A673 (cell line): ENCODE measurements at regions not wholly inside any gene's neighbourhood (a gene's known extent, or its start where the extent isn't known, plus 50 kb on each side); places are given as distances from the start of the nearest gene placed in this dataset.

ENCODE experiments used
- BruUV-seq: library from RNA; stranded (reverse); fragments of 400-500 nt; replicated peaks from 2 replicates; lab custom pipeline; 2021; lab: Mats Ljungman, UMichigan
- CTCF ChIA-PET: fragments of 300-600 bp; sonication (Branson Sonifier 250); formaldehyde crosslinking; loops from one replicate; lab custom pipeline; 2022; ENCODE audit warnings: antibody characterized with exemption; lab: Charles Lee
- POLR2A ChIA-PET: fragments of 300-600 bp; sonication (Branson Sonifier 250); formaldehyde crosslinking; loops from one replicate; lab custom pipeline; 2022; ENCODE audit warnings: antibody characterized with exemption; ENCODE audit not compliant: low non-redundant PET; lab: Charles Lee
- DNase-seq: peaks from one replicate; pipeline ENCODE4 v3.0.0-alpha.2; 2015; ENCODE audit warnings: low spot score
- H3K27ac ChIP-seq: fragments of 200-600 bp; sonication (generic); 2 replicates; pipeline ENCODE4 v1.5.1; 2016; ENCODE audit warnings: mixed run types, low read depth, mild to moderate bottlenecking, mixed read lengths, antibody characterized with exemption, low read length; ENCODE audit not compliant: poor library complexity, severe bottlenecking
- H3K27me3 ChIP-seq: fragments of 200-600 bp; sonication (generic); replicated peaks from 2 replicates; pipeline ENCODE4 v1.6.1; 2017; ENCODE audit warnings: mixed run types, low read depth, mild to moderate bottlenecking, mixed read lengths, antibody characterized with exemption, low read length; ENCODE audit not compliant: insufficient read depth, poor library complexity
- H3K36me3 ChIP-seq: fragments of 200-600 bp; sonication (generic); 2 replicates; pipeline ENCODE4 v1.6.1; 2016; ENCODE audit warnings: mixed run types, mild to moderate bottlenecking, mixed read lengths, antibody characterized with exemption, low read length; ENCODE audit not compliant: insufficient read depth, poor library complexity, severe bottlenecking
- H3K4me1 ChIP-seq: fragments of 200-600 bp; sonication (generic); 2 replicates; pipeline ENCODE4 v1.6.1; 2017; ENCODE audit warnings: mixed run types, mild to moderate bottlenecking, mixed read lengths, antibody characterized with exemption, low read length; ENCODE audit not compliant: insufficient read depth, poor library complexity, severe bottlenecking
- H3K4me3 ChIP-seq: fragments of 200-600 bp; sonication (generic); 2 replicates; pipeline ENCODE4 v1.5.1; 2016; ENCODE audit warnings: low read depth, mixed run types, mild to moderate bottlenecking, mixed read lengths, low read length; ENCODE audit not compliant: poor library complexity, severe bottlenecking
- H3K9me3 ChIP-seq: fragments of 200-600 bp; sonication (generic); 2 replicates; pipeline ENCODE4 v1.6.1; 2016; ENCODE audit warnings: mixed run types, low read depth, mild to moderate bottlenecking, mixed read lengths, antibody characterized with exemption, low read length; ENCODE audit not compliant: poor library complexity, severe bottlenecking
- EZH2 ChIP-seq: fragments of 200-600 bp; sonication (generic); IDR thresholded peaks from 2 replicates; pipeline ENCODE4 v1.6.1; 2017; ENCODE audit warnings: borderline replicate concordance, low read depth, mild to moderate bottlenecking, mixed read lengths, antibody characterized with exemption, low read length; ENCODE audit not compliant: poor library complexity, severe bottlenecking
- intact Hi-C: fragments of 100-400 bp; cut with micrococcal nuclease; formaldehyde crosslinking; loops from one replicate; pipeline ENCODE4 v1.10.0; 2022; ENCODE audit not compliant: unreplicated experiment
- TF ChIP-seq, protein P1 (sequence below): fragments of 300-800, 200-600 bp; sonication (generic); conservative IDR thresholded peaks from 2 replicates; pipeline ENCODE4 v1.5.1; 2017; ENCODE audit warnings: low read depth, mild to moderate bottlenecking, antibody characterized with exemption, low read length, moderate library complexity, mixed read lengths

DNA sequence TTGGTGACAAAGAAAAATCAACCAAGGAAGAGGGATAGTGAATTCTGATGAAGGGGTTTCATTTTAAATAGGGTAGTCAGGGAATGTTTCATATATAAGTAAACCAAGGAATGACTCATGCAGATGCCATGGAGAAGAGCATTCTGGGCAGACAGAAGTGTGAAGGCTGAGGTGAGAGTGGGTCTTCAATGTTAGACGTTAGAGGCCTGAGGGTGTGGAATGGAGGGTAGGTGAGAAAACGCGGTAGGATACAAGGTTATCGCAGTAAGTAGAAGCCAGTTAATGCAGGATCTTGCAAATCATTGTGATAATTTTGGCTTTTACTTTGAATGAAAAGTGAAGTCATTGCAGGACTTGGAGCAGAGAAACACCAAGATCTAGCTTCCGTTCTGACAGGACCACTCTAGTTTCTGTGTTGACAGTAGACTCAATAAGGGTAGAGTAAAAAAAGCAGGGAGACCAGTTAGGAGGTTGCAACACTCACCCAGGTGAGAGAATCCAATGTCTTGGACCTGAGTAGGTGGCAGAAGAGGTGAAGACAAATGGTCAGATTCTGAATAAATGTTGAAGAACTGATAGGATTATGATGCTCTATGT, 225.2 kb upstream of the TMTC4 start:
- POLR2A ChIA-PET = no interaction called here
- BruUV-seq = no TSS peak

GRCh38 chr13:100898431-100898830, 223.8 kb upstream of the TMTC4 start:
- no peaks in the 10 kb centered on the region for H3K27me3 ChIP-seq
- BruUV-seq = no TSS peak
- no peak for DNase-seq
- intact Hi-C loops = no loop called here
- CTCF ChIA-PET = no interaction called here
- TF ChIP-seq EZH2 = no peak
- TF ChIP-seq, protein P1, sequence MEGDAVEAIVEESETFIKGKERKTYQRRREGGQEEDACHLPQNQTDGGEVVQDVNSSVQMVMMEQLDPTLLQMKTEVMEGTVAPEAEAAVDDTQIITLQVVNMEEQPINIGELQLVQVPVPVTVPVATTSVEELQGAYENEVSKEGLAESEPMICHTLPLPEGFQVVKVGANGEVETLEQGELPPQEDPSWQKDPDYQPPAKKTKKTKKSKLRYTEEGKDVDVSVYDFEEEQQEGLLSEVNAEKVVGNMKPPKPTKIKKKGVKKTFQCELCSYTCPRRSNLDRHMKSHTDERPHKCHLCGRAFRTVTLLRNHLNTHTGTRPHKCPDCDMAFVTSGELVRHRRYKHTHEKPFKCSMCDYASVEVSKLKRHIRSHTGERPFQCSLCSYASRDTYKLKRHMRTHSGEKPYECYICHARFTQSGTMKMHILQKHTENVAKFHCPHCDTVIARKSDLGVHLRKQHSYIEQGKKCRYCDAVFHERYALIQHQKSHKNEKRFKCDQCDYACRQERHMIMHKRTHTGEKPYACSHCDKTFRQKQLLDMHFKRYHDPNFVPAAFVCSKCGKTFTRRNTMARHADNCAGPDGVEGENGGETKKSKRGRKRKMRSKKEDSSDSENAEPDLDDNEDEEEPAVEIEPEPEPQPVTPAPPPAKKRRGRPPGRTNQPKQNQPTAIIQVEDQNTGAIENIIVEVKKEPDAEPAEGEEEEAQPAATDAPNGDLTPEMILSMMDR = no peak
- no peaks in the 10 kb centered on the region for H3K9me3 ChIP-seq
- H3K4me1 ChIP-seq = no peaks in the 10 kb centered on the region
- H3K4me3 ChIP-seq = no peak overlapping the region
- H3K27ac ChIP-seq = no peak overlapping the region
- H3K36me3 ChIP-seq = no peaks in the 10 kb centered on the region
- POLR2A ChIA-PET = no interaction called here

More for the DNA sequence above, 225.2 kb upstream of the TMTC4 start:
- Histone ChIP-seq H3K27ac (no peak overlapping the region), H3K9me3 (no peaks in the 10 kb centered on the region), H3K4me3 (no peak overlapping the region), H3K4me1 (no peaks in the 10 kb centered on the region), H3K27me3 (no peaks in the 10 kb centered on the region), H3K36me3 (no peaks in the 10 kb centered on the region)
- no peak for DNase-seq
- intact Hi-C loops = no loop called here
- TF ChIP-seq, protein P1 = no peak
- TF ChIP-seq EZH2 = no peak
- CTCF ChIA-PET = no interaction called here

DNA sequence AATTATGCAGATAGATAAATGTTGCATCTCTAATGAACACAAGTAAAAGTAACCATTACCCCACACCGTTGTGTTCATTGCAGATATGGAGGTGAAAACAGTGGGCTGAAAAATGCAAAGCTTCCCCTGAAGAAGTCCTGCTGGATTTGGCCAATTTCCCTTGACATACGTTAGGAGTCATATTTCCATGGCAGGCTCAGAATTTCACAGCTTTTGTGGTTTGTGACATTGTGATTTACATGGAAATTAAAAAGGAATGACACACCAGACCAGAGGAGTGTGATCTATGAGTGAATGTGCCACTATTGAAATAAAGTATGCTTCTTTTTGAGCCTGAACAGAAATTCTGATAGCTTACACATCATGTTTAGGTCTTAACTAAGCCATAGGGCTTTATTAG, 221.1 kb upstream of the TMTC4 start:
- POLR2A ChIA-PET = no interaction called here

More for the DNA sequence above, 221.1 kb upstream of the TMTC4 start:
- no peak for DNase-seq
- Histone ChIP-seq H3K27me3 (no peaks in the 10 kb centered on the region), H3K9me3 (no peaks in the 10 kb centered on the region), H3K4me1 (no peaks in the 10 kb centered on the region), H3K36me3 (no peaks in the 10 kb centered on the region), H3K4me3 (no peak overlapping the region), H3K27ac (no peak overlapping the region)
- intact Hi-C loops = no loop called here
- TF ChIP-seq, protein P1 = no peak
- no peak for TF ChIP-seq EZH2
- BruUV-seq = no TSS peak
- CTCF ChIA-PET = no interaction called here
